HG03354 (cell line): ENCODE measurements at regions not wholly inside any gene's neighbourhood (a gene's known extent, or its start where the extent isn't known, plus 50 kb on each side); places are given as distances from the start of the nearest gene placed in this dataset.
"Not testable (repeated sequence)": the region's sequence is repeated elsewhere in the genome, so short reads cannot be mapped to it uniquely, and the experiment has no call there.

Source experiments
- ATAC-seq: cut with Tn5 transposase; IDR thresholded peaks from one replicate; pipeline ENCODE4 v1.9.1; 2021; ENCODE audit warnings: mild to moderate bottlenecking; ENCODE audit not compliant: unreplicated experiment, poor library complexity, severe bottlenecking

GRCh38 chr15:24426286-24427054, 249.1 kb upstream of the NPAP1 start:
- ATAC-seq: not testable (repeated sequence)

GRCh38 chr15:24427055-24427400, 248.5 kb upstream of the NPAP1 start:
- ATAC-seq: not testable (repeated sequence)

GRCh38 chr15:24435075-24435820, 240.3 kb upstream of the NPAP1 start:
- not testable (repeated sequence) for ATAC-seq

- ATAC-seq: not testable (repeated sequence)
Measured at GRCh38 chr15:24437270-24437669, 238.3 kb upstream of the NPAP1 start.

- ATAC-seq: not testable (repeated sequence)
Measured at GRCh38 chr15:24437735-24438134, 237.8 kb upstream of the NPAP1 start.

GRCh38 chr15:24477107-24478025, 198.2 kb upstream of the NPAP1 start:
- not testable (repeated sequence) for ATAC-seq

- not testable (repeated sequence) for ATAC-seq
Measured at GRCh38 chr15:24485885-24486567, 189.5 kb upstream of the NPAP1 start.

- ATAC-seq: not testable (repeated sequence)
Measured at GRCh38 chr15:24488164-24488907, 187.2 kb upstream of the NPAP1 start.

- ATAC-seq: not testable (repeated sequence)
Measured at GRCh38 chr15:24505216-24505615, 170.4 kb upstream of the NPAP1 start.

GRCh38 chr15:24509714-24510113, 165.9 kb upstream of the NPAP1 start:
- not testable (repeated sequence) for ATAC-seq

GRCh38 chr15:24511598-24511997, 164.0 kb upstream of the NPAP1 start:
- ATAC-seq: not testable (repeated sequence)

GRCh38 chr15:24518772-24519171, 156.8 kb upstream of the NPAP1 start:
- ATAC-seq: not testable (repeated sequence)

- ATAC-seq: not testable (repeated sequence)
Measured at GRCh38 chr15:24531235-24531634, 144.3 kb upstream of the NPAP1 start.

GRCh38 chr15:24534032-24534431, 141.5 kb upstream of the NPAP1 start:
- not testable (repeated sequence) for ATAC-seq

- ATAC-seq: not testable (repeated sequence)
Measured at GRCh38 chr15:24557281-24557680, 118.3 kb upstream of the NPAP1 start.

- no peak for ATAC-seq
Measured at GRCh38 chr15:24607636-24608035, 67.9 kb upstream of the NPAP1 start.

- ATAC-seq: no peak
Measured at GRCh38 chr15:24617646-24618045, 57.9 kb upstream of the NPAP1 start.

GRCh38 chr15:24621630-24622215, 53.9 kb upstream of the NPAP1 start:
- no peak for ATAC-seq
